Neural progenitor cell (in vitro differentiated cells): ENCODE measurements at regions not wholly inside any gene's neighbourhood (a gene's known extent, or its start where the extent isn't known, plus 50 kb on each side); places are given as distances from the start of the nearest gene placed in this dataset.

Experiments used
- EZH2 ChIP-seq: fragments of 200-600 bp; sonication (generic); IDR thresholded peaks from 2 replicates; pipeline ENCODE4 v1.6.1; 2017; ENCODE audit warnings: antibody characterized with exemption, mild to moderate bottlenecking, moderate library complexity
- EZH2phosphoT487 ChIP-seq: fragments of 200-600 bp; sonication (generic); IDR thresholded peaks from 2 replicates; pipeline ENCODE4 v1.6.1; 2017; ENCODE audit warnings: antibody characterized with exemption
- TF ChIP-seq, protein P1 (sequence below): fragments of 200-600 bp; sonication (generic); IDR thresholded peaks from 2 replicates; pipeline ENCODE4 v1.5.1; 2017; ENCODE audit warnings: antibody characterized with exemption, mild to moderate bottlenecking

DNA sequence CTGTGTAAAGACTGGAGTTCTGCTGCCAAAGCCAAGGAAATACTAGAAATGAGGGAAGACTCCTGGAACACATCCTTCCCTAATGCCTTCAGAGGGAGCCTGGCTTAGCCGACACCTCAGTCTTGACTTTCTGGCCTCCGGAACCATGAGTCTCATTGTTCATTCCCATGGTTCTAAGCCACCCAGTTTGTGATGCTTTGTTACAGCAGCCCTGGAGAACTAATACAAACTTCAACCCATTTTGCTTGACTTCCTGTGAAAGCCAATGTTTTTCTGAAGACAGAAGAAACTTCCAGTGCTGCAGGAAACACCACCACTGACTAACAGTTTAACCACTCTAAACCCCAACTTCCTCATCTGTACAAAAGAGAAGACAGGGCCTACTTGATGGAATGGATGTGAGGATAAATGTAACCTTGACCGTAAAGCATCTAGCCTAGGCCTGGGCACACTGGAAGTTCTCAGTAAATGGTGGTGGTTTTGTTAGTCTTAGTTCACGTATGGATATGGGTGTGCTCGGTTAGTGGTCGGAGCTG, 85.9 kb upstream of the RFX8 start:
- TF ChIP-seq, protein P1, sequence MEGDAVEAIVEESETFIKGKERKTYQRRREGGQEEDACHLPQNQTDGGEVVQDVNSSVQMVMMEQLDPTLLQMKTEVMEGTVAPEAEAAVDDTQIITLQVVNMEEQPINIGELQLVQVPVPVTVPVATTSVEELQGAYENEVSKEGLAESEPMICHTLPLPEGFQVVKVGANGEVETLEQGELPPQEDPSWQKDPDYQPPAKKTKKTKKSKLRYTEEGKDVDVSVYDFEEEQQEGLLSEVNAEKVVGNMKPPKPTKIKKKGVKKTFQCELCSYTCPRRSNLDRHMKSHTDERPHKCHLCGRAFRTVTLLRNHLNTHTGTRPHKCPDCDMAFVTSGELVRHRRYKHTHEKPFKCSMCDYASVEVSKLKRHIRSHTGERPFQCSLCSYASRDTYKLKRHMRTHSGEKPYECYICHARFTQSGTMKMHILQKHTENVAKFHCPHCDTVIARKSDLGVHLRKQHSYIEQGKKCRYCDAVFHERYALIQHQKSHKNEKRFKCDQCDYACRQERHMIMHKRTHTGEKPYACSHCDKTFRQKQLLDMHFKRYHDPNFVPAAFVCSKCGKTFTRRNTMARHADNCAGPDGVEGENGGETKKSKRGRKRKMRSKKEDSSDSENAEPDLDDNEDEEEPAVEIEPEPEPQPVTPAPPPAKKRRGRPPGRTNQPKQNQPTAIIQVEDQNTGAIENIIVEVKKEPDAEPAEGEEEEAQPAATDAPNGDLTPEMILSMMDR = no peak
- TF ChIP-seq EZH2phosphoT487 = no peak
- TF ChIP-seq EZH2 = no peak
